C4-2B (cell line): ENCODE measurements at regions not wholly inside any gene's neighbourhood (a gene's known extent, or its start where the extent isn't known, plus 50 kb on each side); places are given as distances from the start of the nearest gene placed in this dataset.

ENCODE experiments used
- H3K27ac ChIP-seq: fragments of 450-650 bp; 2 replicates; pipeline ENCODE4 v1.5.1; 2017
- CTCF ChIP-seq: fragments of 450-650 bp; conservative IDR thresholded peaks from 2 replicates; pipeline ENCODE4 v1.5.1; 2017; ENCODE audit warnings: mild to moderate bottlenecking
- ZFX ChIP-seq: fragments of 450-650 bp; IDR thresholded peaks from 2 replicates; pipeline ENCODE4 v1.6.1; 2017

GRCh38 chr4:66048861-66049260 is 378.6 kb upstream of the EPHA5 start:
- no peak overlapping the region for H3K27ac ChIP-seq
- no peak for TF ChIP-seq CTCF
- TF ChIP-seq ZFX, result no peak

GRCh38 chr4:66045913-66046312 is 375.6 kb upstream of the EPHA5 start:
- H3K27ac ChIP-seq, result no peak overlapping the region
- TF ChIP-seq CTCF (no peak), ZFX (no peak)

- no peak for TF ChIP-seq CTCF
- TF ChIP-seq ZFX, result no peak
- no peak overlapping the region for H3K27ac ChIP-seq
Observed at GRCh38 chr4:66035701-66036100, 365.4 kb upstream of the EPHA5 start.

- TF ChIP-seq ZFX (no peak), CTCF (no peak)
- peak overlapping the region; percentile 54; the same call in 1 of the 2 replicates for H3K27ac ChIP-seq
Observed at GRCh38 chr4:66034671-66035070, 364.4 kb upstream of the EPHA5 start.

GRCh38 chr4:66034262-66034661 is 364.0 kb upstream of the EPHA5 start:
- no peak for TF ChIP-seq CTCF
- TF ChIP-seq ZFX, result no peak
- peak overlapping the region; percentile 54; the same call in 1 of the 2 replicates for H3K27ac ChIP-seq

- H3K27ac ChIP-seq, result no peak overlapping the region
- TF ChIP-seq ZFX (no peak), CTCF (no peak)
Observed at GRCh38 chr4:66032571-66032970, 362.3 kb upstream of the EPHA5 start.

GRCh38 chr4:66028668-66029067 is 358.4 kb upstream of the EPHA5 start:
- no peak overlapping the region for H3K27ac ChIP-seq
- TF ChIP-seq ZFX (no peak), CTCF (no peak)
